GM23338 (cell line): ENCODE measurements at regions not wholly inside any gene's neighbourhood (a gene's known extent, or its start where the extent isn't known, plus 50 kb on each side); places are given as distances from the start of the nearest gene placed in this dataset.

Experiments
- ATAC-seq: fragments of 200-7000 bp; cut with Tn5 transposase; 3 replicates; pipeline ENCODE4 v1.9.1; 2020
- DNase-seq: peaks from one replicate; pipeline ENCODE4 v3.0.0-alpha.2; 2015; ENCODE audit warnings: low spot score
- H2AFZ ChIP-seq: fragments of 200-600 bp; sonication (generic); 2 replicates; pipeline ENCODE4 v1.8.0; 2016; ENCODE audit warnings: antibody characterized with exemption, mild to moderate bottlenecking, moderate library complexity
- H3F3A ChIP-seq: fragments of 200-600 bp; sonication (generic); replicated peaks from 2 replicates; pipeline ENCODE4 v1.8.0; 2017; ENCODE audit warnings: antibody characterized with exemption, mixed run types, low read depth
- H3K27ac ChIP-seq: fragments of 200-600 bp; sonication (generic); 2 replicates; pipeline ENCODE4 v1.6.1; 2016; ENCODE audit warnings: low read depth
- H3K27me3 ChIP-seq: fragments of 200-600 bp; sonication (generic); 2 replicates; pipeline ENCODE4 v1.8.0; 2016; ENCODE audit warnings: mild to moderate bottlenecking, mixed run types, moderate library complexity; ENCODE audit not compliant: insufficient read depth
- H3K36me3 ChIP-seq: fragments of 200-600 bp; sonication (generic); 2 replicates; pipeline ENCODE4 v1.8.0; 2016; ENCODE audit warnings: mild to moderate bottlenecking; ENCODE audit not compliant: insufficient read depth
- H3K4me1 ChIP-seq: fragments of 200-600 bp; sonication (generic); 2 replicates; pipeline ENCODE4 v1.8.0; 2016; ENCODE audit warnings: mild to moderate bottlenecking, moderate library complexity; ENCODE audit not compliant: insufficient read depth
- H3K4me2 ChIP-seq: fragments of 200-600 bp; sonication (generic); 2 replicates; pipeline ENCODE4 v1.7.1; 2017; ENCODE audit warnings: mixed run types
- H3K4me3 ChIP-seq: fragments of 200-600 bp; sonication (generic); 2 replicates; pipeline ENCODE4 v1.6.1; 2016; ENCODE audit warnings: mixed run types
- H3K79me2 ChIP-seq: fragments of 200-600 bp; sonication (generic); replicated peaks from 2 replicates; pipeline ENCODE4 v1.8.0; 2017; ENCODE audit warnings: mild to moderate bottlenecking; ENCODE audit not compliant: insufficient read depth
- H3K9me2 ChIP-seq: fragments of 200-600 bp; sonication (generic); 2 replicates; pipeline ENCODE4 v1.8.0; 2017; ENCODE audit not compliant: insufficient read depth
- H4K20me1 ChIP-seq: fragments of 200-600 bp; sonication (generic); replicated peaks from 2 replicates; pipeline ENCODE4 v1.8.0; 2017; ENCODE audit warnings: mild to moderate bottlenecking; ENCODE audit not compliant: insufficient read depth
- H3K27ac Mint-ChIP-seq: 2 replicates; pipeline ENCODE4 v1.8.0; 2020; ENCODE audit warnings: inconsistent platforms, mild to moderate bottlenecking, moderate library complexity, mixed read lengths
- H3K27me3 Mint-ChIP-seq: 3 replicates; pipeline ENCODE4 v1.8.0; 2022; ENCODE audit warnings: low read depth, mild to moderate bottlenecking, moderate library complexity, mixed read lengths, inconsistent platforms; ENCODE audit not compliant: insufficient read depth, poor library complexity
- H3K36me3 Mint-ChIP-seq: 3 replicates; pipeline ENCODE4 v1.8.0; 2021; ENCODE audit warnings: low read depth, mild to moderate bottlenecking, inconsistent platforms, moderate library complexity, mixed read lengths
- H3K4me1 Mint-ChIP-seq: 3 replicates; pipeline ENCODE4 v1.8.0; 2020; ENCODE audit warnings: mild to moderate bottlenecking, inconsistent platforms, mixed read lengths
- H3K4me3 Mint-ChIP-seq: 3 replicates; pipeline ENCODE4 v1.8.0; 2021; ENCODE audit warnings: moderate library complexity, mild to moderate bottlenecking, inconsistent platforms, mixed read lengths
- H3K9me3 Mint-ChIP-seq: 3 replicates; pipeline ENCODE4 v1.8.0; 2020; ENCODE audit warnings: moderate library complexity, mild to moderate bottlenecking, inconsistent platforms, mixed read lengths
- CREB1 ChIP-seq: fragments of 250-450 bp; sonication (Bioruptor Pico); IDR thresholded peaks from 2 replicates; pipeline ENCODE4 v1.5.0; 2020; ENCODE audit warnings: low read depth, mild to moderate bottlenecking, moderate library complexity
- CTCF ChIP-seq, 2 experiments: fragments of 200-600 bp in 1 of 2; sonication (generic) in 1 of 2; conservative IDR thresholded peaks; 2 replicates each; pipeline versions ENCODE4 v1.5.1 to v1.6.1; 2016 to 2017; ENCODE audit warnings: antibody characterized with exemption in 2 of 2, low read depth in 2 of 2, mild to moderate bottlenecking in 2 of 2, moderate library complexity in 1 of 2
- ETS1 ChIP-seq: IDR thresholded peaks from 2 replicates; pipeline ENCODE4 v1.6.1; 2016; ENCODE audit warnings: antibody characterized with exemption
- EZH2 ChIP-seq: fragments of 200-600 bp; sonication (generic); IDR thresholded peaks from one replicate; pipeline ENCODE4 v1.8.0; 2017; ENCODE audit warnings: antibody characterized with exemption, mild to moderate bottlenecking, low read depth; ENCODE audit not compliant: unreplicated experiment
- EZH2phosphoT487 ChIP-seq: fragments of 200-600 bp; sonication (generic); IDR thresholded peaks from one replicate; pipeline ENCODE4 v1.8.1; 2018; ENCODE audit warnings: antibody characterized with exemption; ENCODE audit not compliant: unreplicated experiment
- JUNB ChIP-seq: IDR thresholded peaks from one replicate; pipeline ENCODE4 v1.6.1; 2016; ENCODE audit warnings: antibody characterized with exemption; ENCODE audit not compliant: unreplicated experiment
- NANOG ChIP-seq: IDR thresholded peaks from 2 replicates; pipeline ENCODE4 v1.6.1; 2016; ENCODE audit warnings: antibody characterized with exemption, borderline replicate concordance
- POLR2AphosphoS5 ChIP-seq: IDR thresholded peaks from 2 replicates; pipeline ENCODE4 v1.6.1; 2016; ENCODE audit warnings: antibody characterized with exemption, low read depth
- REST ChIP-seq: IDR thresholded peaks from one replicate; pipeline ENCODE4 v1.6.1; 2018; ENCODE audit warnings: antibody characterized with exemption; ENCODE audit not compliant: unreplicated experiment
- STAT1 ChIP-seq: IDR thresholded peaks from one replicate; pipeline ENCODE4 v1.6.1; 2016; ENCODE audit warnings: antibody characterized with exemption; ENCODE audit not compliant: unreplicated experiment
- ZNF114 ChIP-seq: fragments of 250-450 bp; sonication (Bioruptor Pico); IDR thresholded peaks from 2 replicates; pipeline ENCODE4 v1.5.0; 2020; ENCODE audit warnings: mild to moderate bottlenecking, moderate library complexity
- ZNF331 ChIP-seq: fragments of 250-450 bp; sonication (Bioruptor Pico); IDR thresholded peaks from 2 replicates; pipeline ENCODE4 v1.5.0; 2020; ENCODE audit warnings: low read depth, mild to moderate bottlenecking, moderate library complexity
- TF ChIP-seq, protein P1 (sequence below): fragments of 250-450 bp; sonication (Bioruptor Pico); IDR thresholded peaks from 2 replicates; pipeline ENCODE4 v1.5.0; 2020; ENCODE audit warnings: mild to moderate bottlenecking, moderate library complexity

DNA sequence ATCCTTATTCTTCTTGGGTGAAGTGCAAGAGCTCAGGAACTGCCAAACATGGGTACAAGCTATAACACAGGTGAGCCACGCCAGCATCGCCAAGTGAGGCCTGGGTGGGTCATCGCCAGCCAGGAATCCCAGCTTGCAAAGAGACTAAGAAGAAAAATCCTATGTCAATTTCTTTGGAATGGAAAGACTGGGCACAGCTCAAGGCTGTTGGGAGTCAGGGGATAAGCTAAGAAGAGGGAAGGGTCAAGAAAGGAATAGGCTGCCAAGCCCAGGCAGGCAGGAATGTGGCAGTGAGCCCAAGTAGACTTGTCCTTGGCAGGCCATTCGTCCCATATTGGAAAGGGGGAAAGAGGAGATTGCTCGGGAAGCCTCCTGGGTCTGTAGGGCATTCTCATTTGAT lies 191.4 kb upstream of the CDH5 start:
- Histone ChIP-seq H3K4me1 (no peaks in the 10 kb centered on the region), H2AFZ (peak overlapping the region; percentile 11; the same call in 1 of the 2 replicates), H3K27me3 (no peaks in the 10 kb centered on the region), H3K4me2 (no peak overlapping the region), H4K20me1 (no peaks in the 10 kb centered on the region), H3F3A (no peaks in the 10 kb centered on the region), H3K4me3 (no peak overlapping the region), H3K9me2 (no peaks in the 10 kb centered on the region), H3K79me2 (no peaks in the 10 kb centered on the region), H3K36me3 (no peaks in the 10 kb centered on the region), H3K27ac (no peak overlapping the region)
- Mint-ChIP-seq H3K4me3 (no peak overlapping the region), H3K4me1 (peaks cover 2% of the 10 kb centered on the region; the same call in 1 of the 3 replicates), H3K27me3 (no peaks in the 10 kb centered on the region), H3K27ac (no peak overlapping the region), H3K36me3 (no peaks in the 10 kb centered on the region; the same call in 2 of the 3 replicates), H3K9me3 (peaks cover 11% of the 10 kb centered on the region; the same call in 2 of the 3 replicates)
- ATAC-seq (no peak), DNase-seq (no peak)
- no peak for TF ChIP-seq JUNB
- no peak for TF ChIP-seq POLR2AphosphoS5
- no peak for TF ChIP-seq ETS1
- TF ChIP-seq CTCF (conservative IDR thresholded peaks at IDR 0.05; ENCODE audit: low read depth in 2 of 2), result no peak
- no peak for TF ChIP-seq NANOG
- TF ChIP-seq REST, result no peak
- no peak for TF ChIP-seq CREB1 (CRISPR knock-in tag)
- TF ChIP-seq EZH2, result no peak
- TF ChIP-seq STAT1, result no peak
- TF ChIP-seq, protein P1, sequence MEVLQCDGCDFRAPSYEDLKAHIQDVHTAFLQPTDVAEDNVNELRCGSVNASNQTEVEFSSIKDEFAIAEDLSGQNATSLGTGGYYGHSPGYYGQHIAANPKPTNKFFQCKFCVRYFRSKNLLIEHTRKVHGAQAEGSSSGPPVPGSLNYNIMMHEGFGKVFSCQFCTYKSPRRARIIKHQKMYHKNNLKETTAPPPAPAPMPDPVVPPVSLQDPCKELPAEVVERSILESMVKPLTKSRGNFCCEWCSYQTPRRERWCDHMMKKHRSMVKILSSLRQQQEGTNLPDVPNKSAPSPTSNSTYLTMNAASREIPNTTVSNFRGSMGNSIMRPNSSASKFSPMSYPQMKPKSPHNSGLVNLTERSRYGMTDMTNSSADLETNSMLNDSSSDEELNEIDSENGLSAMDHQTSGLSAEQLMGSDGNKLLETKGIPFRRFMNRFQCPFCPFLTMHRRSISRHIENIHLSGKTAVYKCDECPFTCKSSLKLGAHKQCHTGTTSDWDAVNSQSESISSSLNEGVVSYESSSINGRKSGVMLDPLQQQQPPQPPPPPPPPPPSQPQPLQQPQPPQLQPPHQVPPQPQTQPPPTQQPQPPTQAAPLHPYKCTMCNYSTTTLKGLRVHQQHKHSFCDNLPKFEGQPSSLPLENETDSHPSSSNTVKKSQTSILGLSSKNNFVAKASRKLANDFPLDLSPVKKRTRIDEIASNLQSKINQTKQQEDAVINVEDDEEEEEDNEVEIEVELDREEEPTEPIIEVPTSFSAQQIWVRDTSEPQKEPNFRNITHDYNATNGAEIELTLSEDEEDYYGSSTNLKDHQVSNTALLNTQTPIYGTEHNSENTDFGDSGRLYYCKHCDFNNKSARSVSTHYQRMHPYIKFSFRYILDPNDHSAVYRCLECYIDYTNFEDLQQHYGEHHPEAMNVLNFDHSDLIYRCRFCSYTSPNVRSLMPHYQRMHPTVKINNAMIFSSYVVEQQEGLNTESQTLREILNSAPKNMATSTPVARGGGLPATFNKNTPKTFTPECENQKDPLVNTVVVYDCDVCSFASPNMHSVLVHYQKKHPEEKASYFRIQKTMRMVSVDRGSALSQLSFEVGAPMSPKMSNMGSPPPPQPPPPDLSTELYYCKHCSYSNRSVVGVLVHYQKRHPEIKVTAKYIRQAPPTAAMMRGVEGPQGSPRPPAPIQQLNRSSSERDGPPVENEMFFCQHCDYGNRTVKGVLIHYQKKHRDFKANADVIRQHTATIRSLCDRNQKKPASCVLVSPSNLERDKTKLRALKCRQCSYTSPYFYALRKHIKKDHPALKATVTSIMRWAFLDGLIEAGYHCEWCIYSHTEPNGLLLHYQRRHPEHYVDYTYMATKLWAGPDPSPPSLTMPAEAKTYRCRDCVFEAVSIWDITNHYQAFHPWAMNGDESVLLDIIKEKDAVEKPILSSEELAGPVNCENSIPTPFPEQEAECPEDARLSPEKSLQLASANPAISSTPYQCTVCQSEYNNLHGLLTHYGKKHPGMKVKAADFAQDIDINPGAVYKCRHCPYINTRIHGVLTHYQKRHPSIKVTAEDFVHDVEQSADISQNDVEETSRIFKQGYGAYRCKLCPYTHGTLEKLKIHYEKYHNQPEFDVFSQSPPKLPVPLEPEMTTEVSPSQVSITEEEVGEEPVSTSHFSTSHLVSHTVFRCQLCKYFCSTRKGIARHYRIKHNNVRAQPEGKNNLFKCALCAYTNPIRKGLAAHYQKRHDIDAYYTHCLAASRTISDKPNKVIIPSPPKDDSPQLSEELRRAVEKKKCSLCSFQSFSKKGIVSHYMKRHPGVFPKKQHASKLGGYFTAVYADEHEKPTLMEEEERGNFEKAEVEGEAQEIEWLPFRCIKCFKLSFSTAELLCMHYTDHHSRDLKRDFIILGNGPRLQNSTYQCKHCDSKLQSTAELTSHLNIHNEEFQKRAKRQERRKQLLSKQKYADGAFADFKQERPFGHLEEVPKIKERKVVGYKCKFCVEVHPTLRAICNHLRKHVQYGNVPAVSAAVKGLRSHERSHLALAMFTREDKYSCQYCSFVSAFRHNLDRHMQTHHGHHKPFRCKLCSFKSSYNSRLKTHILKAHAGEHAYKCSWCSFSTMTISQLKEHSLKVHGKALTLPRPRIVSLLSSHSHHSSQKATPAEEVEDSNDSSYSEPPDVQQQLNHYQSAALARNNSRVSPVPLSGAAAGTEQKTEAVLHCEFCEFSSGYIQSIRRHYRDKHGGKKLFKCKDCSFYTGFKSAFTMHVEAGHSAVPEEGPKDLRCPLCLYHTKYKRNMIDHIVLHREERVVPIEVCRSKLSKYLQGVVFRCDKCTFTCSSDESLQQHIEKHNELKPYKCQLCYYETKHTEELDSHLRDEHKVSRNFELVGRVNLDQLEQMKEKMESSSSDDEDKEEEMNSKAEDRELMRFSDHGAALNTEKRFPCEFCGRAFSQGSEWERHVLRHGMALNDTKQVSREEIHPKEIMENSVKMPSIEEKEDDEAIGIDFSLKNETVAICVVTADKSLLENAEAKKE (CRISPR knock-in tag), result no peak
- TF ChIP-seq ZNF331 (CRISPR knock-in tag), result no peak
- no peak for TF ChIP-seq EZH2phosphoT487
- TF ChIP-seq ZNF114 (CRISPR knock-in tag), result no peak
